PC-3 (cell line): ENCODE measurements at regions not wholly inside any gene's neighbourhood (a gene's known extent, or its start where the extent isn't known, plus 50 kb on each side); places are given as distances from the start of the nearest gene placed in this dataset.

Experiments used
- CTCF ChIP-seq: fragments of 300-600 bp; sonication (generic); conservative IDR thresholded peaks from 2 replicates; pipeline ENCODE4 v1.5.1; 2017; ENCODE audit warnings: antibody characterized with exemption, low read depth, mild to moderate bottlenecking, low read length
- EZH2 ChIP-seq: fragments of 300-600 bp; sonication (generic); IDR thresholded peaks from one replicate; pipeline ENCODE4 v1.6.1; 2017; ENCODE audit warnings: antibody characterized with exemption, mild to moderate bottlenecking, low read length; ENCODE audit not compliant: unreplicated experiment

DNA sequence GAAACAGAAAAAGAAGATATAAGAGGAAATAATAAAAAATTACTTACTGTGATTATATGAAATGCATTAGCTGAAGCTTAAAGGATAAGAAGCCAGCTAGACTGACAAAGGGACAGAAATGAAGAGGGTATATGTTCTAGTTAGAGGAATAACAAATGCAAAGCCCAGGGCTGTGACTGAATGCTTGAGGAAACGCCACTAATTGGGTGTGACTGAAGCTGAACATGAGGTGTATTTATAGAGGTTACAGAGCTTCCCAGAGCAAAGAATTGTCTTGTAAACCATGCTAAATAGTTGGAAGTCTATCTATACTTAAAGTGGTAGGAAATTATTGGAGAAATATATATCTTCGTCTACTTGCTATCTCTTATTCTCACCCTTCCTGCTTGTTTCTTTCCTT lies 77.7 kb upstream of the PLPPR5 start:
- TF ChIP-seq CTCF (no peak), EZH2 (no peak)
